B cell (primary cell): ENCODE measurements at regions not wholly inside any gene's neighbourhood (a gene's known extent, or its start where the extent isn't known, plus 50 kb on each side); places are given as distances from the start of the nearest gene placed in this dataset.

ENCODE experiments used
- ATAC-seq: fragments of 200-7000 bp; cut with Tn5 transposase; one replicate; pipeline ENCODE4 v1.10.0; 2021; ENCODE audit warnings: low read depth, mild to moderate bottlenecking, moderate number of reproducible peaks, moderate library complexity
- CTCF ChIA-PET: fragments of 350-600 bp; sonication (Branson Sonifier 250); formaldehyde crosslinking; loops from one replicate; lab custom pipeline; 2021; ENCODE audit warnings: antibody characterized with exemption, inconsistent platforms; lab: Charles Lee
- POLR2A ChIA-PET: fragments of 350-600 bp; sonication (Branson Sonifier 250); formaldehyde crosslinking; loops from one replicate; lab custom pipeline; 2021; ENCODE audit warnings: antibody characterized with exemption; lab: Charles Lee
- DNase-seq: peaks from one replicate; pipeline ENCODE4 v3.0.0; 2013
- H2AFZ ChIP-seq: 2 replicates; pipeline ENCODE4 v1.6.1; 2012; ENCODE audit warnings: mild to moderate bottlenecking, low read depth, low read length; ENCODE audit not compliant: insufficient read depth, poor library complexity, severe bottlenecking
- H3K27ac ChIP-seq, 2 donors: 1 replicate in 1 of 2; 2 replicates in 1 of 2; pipeline ENCODE4 v1.5.1; 2012 to 2013; ENCODE audit warnings: low read length in 2 of 2, mild to moderate bottlenecking in 2 of 2, moderate library complexity in 1 of 2
- H3K27me3 ChIP-seq, 4 experiments: fragments of 200-600 bp in 1 of 4; sonication (generic) in 1 of 4; replicated peaks in 1 of 4; 1 replicate in 2 of 4; 2 replicates in 2 of 4; pipeline versions ENCODE4 v1.6.1 to v1.7.0; 2013 to 2016; ENCODE audit warnings: low read length in 3 of 4, mild to moderate bottlenecking in 2 of 4, mixed read lengths in 1 of 4, moderate library complexity in 1 of 4; ENCODE audit not compliant: insufficient read depth in 4 of 4, control insufficient read depth in 3 of 4; ENCODE audit errors: control extremely low read depth in 1 of 4
- H3K36me3 ChIP-seq, 2 experiments: replicated peaks in 1 of 2; 1 replicate in 1 of 2; 2 replicates in 1 of 2; pipeline versions ENCODE4 v1.6.1 to v1.7.1; 2013; ENCODE audit warnings: low read length in 1 of 2; ENCODE audit not compliant: insufficient read depth in 2 of 2, control insufficient read depth in 1 of 2; ENCODE audit errors: control extremely low read depth in 1 of 2, extremely low read depth in 1 of 2
- H3K4me1 ChIP-seq, 2 donors: fragments of 200-600 bp in 1 of 2; sonication (generic) in 1 of 2; 1 replicate in 1 of 2; 2 replicates in 1 of 2; pipeline versions ENCODE4 v1.5.1 to v1.6.1; 2013 to 2017; ENCODE audit warnings: low read length in 2 of 2; ENCODE audit not compliant: control insufficient read depth in 2 of 2, insufficient read depth in 2 of 2
- H3K4me2 ChIP-seq: replicated peaks from 2 replicates; pipeline ENCODE3; 2012; ENCODE audit warnings: mild to moderate bottlenecking, low read depth, low read length; ENCODE audit not compliant: poor library complexity, severe bottlenecking
- H3K4me3 ChIP-seq, 5 experiments: fragments of 200-600 bp in 1 of 5; sonication (generic) in 1 of 5; 1 replicate in 3 of 5; 2 replicates in 2 of 5; pipeline versions ENCODE4 v1.5.1 to v1.7.0; 2011 to 2016; ENCODE audit warnings: low read length in 4 of 5, mild to moderate bottlenecking in 4 of 5, low read depth in 2 of 5, control low read depth in 1 of 5, moderate library complexity in 1 of 5; ENCODE audit not compliant: insufficient read depth in 1 of 5; ENCODE audit errors: control extremely low read depth in 1 of 5, extremely low read depth in 1 of 5
- H3K79me2 ChIP-seq: fragments of 200-600 bp; sonication (generic); one replicate; pipeline ENCODE4 v1.6.0; 2016; ENCODE audit warnings: low read length; ENCODE audit not compliant: control insufficient read depth, insufficient read depth
- H3K9ac ChIP-seq: fragments of 200-600 bp; sonication (generic); 2 replicates; pipeline ENCODE4 v1.6.1; 2017; ENCODE audit warnings: mild to moderate bottlenecking, low read length, moderate library complexity
- H3K9me3 ChIP-seq, 3 donors: one replicate each; pipeline versions ENCODE4 v1.6.1 to v1.7.1; 2013; ENCODE audit warnings: low read length in 2 of 3; ENCODE audit not compliant: control insufficient read depth in 2 of 3, insufficient read depth in 1 of 3; ENCODE audit errors: control extremely low read depth in 1 of 3
- H4K20me1 ChIP-seq: 2 replicates; pipeline ENCODE4 v1.6.0; 2012; ENCODE audit warnings: mild to moderate bottlenecking, low read length; ENCODE audit not compliant: insufficient read depth, control insufficient read depth, poor library complexity, severe bottlenecking
- H3K27ac Mint-ChIP-seq: one replicate; pipeline ENCODE4 v1.8.0; 2021; ENCODE audit warnings: mixed read lengths
- H3K27me3 Mint-ChIP-seq: one replicate; pipeline ENCODE4 v1.8.0; 2021; ENCODE audit warnings: mixed read lengths
- H3K4me1 Mint-ChIP-seq: one replicate; pipeline ENCODE4 v1.8.0; 2021; ENCODE audit warnings: mixed read lengths
- H3K4me3 Mint-ChIP-seq: one replicate; pipeline ENCODE4 v1.8.0; 2021; ENCODE audit warnings: mixed read lengths
- H3K9me3 Mint-ChIP-seq: one replicate; pipeline ENCODE4 v1.8.0; 2022; ENCODE audit warnings: mixed read lengths; ENCODE audit not compliant: insufficient read depth
- EZH2 ChIP-seq: IDR thresholded peaks from 2 replicates; pipeline ENCODE4 v1.6.1; 2012; ENCODE audit warnings: borderline replicate concordance, low read depth, mild to moderate bottlenecking, moderate library complexity, low read length; ENCODE audit not compliant: insufficient read depth, poor library complexity, severe bottlenecking
- WGBS: methylation state at CpG from one replicate; pipeline ENCODE4 v1.1.5; 2013; ENCODE audit warnings: missing lambda C conversion rate; ENCODE audit not compliant: insufficient coverage; 5-methylcytosine and 5-hydroxymethylcytosine counted together
- intact Hi-C: fragments of 100-400 bp; cut with micrococcal nuclease; formaldehyde crosslinking; loops from one replicate; pipeline ENCODE4 v1.10.0; 2022
- TF ChIP-seq, protein P1 (sequence below): fragments of 200-600 bp; IDR thresholded peaks from one replicate; pipeline ENCODE4 v1.8.0; 2022; ENCODE audit warnings: antibody characterized with exemption, mild to moderate bottlenecking

DNA sequence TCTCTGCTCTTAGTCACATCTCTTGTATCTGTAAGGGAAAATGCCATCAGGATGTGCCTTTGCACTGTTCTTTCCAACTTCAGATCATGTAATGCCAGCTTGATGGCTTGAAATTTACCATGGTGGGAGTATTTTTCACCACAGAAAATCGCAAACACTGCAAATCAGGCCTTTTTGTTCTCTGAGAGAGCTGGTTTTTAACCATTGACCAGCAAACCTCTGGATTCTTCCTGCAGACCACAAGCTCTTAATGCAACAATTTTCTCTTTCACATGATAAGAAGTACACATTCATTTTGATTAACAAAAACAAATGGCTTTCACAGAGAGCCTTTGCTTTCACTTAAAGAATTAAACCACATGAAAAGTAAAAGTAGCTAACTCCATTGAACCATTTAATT is 145.4 kb upstream of the NEBL start:
- Mint-ChIP-seq H3K27ac (no peak overlapping the region), H3K27me3 (peaks cover 6% of the 10 kb centered on the region), H3K4me3 (no peak overlapping the region), H3K4me1 (no peaks in the 10 kb centered on the region), H3K9me3 (peaks cover 2% of the 10 kb centered on the region)
- H3K27ac ChIP-seq, result no peak overlapping the region
- no peaks in the 10 kb centered on the region for H4K20me1 ChIP-seq
- POLR2A ChIA-PET, result no interaction called here
- no peak overlapping the region for H2AFZ ChIP-seq
- TF ChIP-seq, protein P1, sequence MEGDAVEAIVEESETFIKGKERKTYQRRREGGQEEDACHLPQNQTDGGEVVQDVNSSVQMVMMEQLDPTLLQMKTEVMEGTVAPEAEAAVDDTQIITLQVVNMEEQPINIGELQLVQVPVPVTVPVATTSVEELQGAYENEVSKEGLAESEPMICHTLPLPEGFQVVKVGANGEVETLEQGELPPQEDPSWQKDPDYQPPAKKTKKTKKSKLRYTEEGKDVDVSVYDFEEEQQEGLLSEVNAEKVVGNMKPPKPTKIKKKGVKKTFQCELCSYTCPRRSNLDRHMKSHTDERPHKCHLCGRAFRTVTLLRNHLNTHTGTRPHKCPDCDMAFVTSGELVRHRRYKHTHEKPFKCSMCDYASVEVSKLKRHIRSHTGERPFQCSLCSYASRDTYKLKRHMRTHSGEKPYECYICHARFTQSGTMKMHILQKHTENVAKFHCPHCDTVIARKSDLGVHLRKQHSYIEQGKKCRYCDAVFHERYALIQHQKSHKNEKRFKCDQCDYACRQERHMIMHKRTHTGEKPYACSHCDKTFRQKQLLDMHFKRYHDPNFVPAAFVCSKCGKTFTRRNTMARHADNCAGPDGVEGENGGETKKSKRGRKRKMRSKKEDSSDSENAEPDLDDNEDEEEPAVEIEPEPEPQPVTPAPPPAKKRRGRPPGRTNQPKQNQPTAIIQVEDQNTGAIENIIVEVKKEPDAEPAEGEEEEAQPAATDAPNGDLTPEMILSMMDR, result no peak
- no peak for TF ChIP-seq EZH2
- intact Hi-C loops, result no loop called here
- peaks cover 0 to 2% (median 0%) of the 10 kb centered on the region in 3 donors for H3K9me3 ChIP-seq
- DNase-seq, result no peak
- H3K27me3 ChIP-seq, result no peaks in the 10 kb centered on the region
- no peaks in the 10 kb centered on the region for H3K36me3 ChIP-seq
- no peak for ATAC-seq
- WGBS, result no CpG with 5 or more reads among the region's 1 CpG
- H3K79me2 ChIP-seq, result no peaks in the 10 kb centered on the region
- no peak overlapping the region for H3K4me2 ChIP-seq
- no peaks in the 10 kb centered on the region for H3K4me1 ChIP-seq
- no peak overlapping the region for H3K4me3 ChIP-seq
- no peak overlapping the region for H3K9ac ChIP-seq
- CTCF ChIA-PET, result no interaction called here

DNA sequence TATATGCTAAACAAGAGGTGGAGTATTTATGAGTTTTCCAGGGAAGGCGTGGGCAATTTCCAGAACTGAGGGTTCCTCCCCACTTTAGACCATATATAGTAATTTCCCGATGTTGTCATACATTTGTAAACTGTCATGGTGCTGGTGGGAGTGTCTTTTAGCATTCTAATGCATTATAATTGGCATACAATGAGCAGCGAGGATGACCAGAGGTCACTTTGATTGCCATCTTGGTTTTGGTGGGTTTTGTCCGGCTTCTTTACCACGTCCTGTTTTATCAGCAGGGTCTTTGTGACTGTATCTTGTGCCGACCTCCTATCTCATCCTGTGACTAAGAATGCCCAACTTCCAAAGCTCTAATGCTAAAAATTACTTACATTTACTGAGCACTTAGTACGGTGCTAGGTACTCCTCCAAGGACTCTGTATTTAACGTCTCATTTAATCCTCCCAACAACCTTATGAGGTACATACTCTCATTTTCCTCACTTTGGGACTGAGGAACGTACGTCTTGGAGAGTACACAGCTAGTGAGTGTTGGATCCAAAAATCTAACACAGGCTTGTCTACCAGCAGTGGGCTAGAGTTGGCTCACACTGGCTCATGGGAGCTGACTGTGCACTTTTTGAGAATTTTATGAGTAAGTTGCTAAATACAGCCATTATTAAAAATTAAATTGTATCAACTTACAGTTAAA is 144.8 kb upstream of the NEBL start:
- ChIA-PET CTCF (no interaction called here), POLR2A (no interaction called here)
- Histone ChIP-seq H3K4me2 (no peak overlapping the region), H3K9me3 (peaks cover 0 to 2% (median 0%) of the 10 kb centered on the region in 3 donors), H3K4me1 (no peaks in the 10 kb centered on the region), H3K9ac (no peak overlapping the region), H3K27ac (no peak overlapping the region), H3K79me2 (no peaks in the 10 kb centered on the region), H4K20me1 (no peaks in the 10 kb centered on the region), H3K27me3 (no peaks in the 10 kb centered on the region), H3K36me3 (no peaks in the 10 kb centered on the region), H2AFZ (no peak overlapping the region), H3K4me3 (no peak overlapping the region)
- no peak for ATAC-seq
- 96% methylated on average over 5 of the region's 10 CpGs for WGBS
- no peaks in the 10 kb centered on the region for H3K4me1 Mint-ChIP-seq
- no peak for TF ChIP-seq EZH2
- TF ChIP-seq, protein P1, result no peak
- no peak for DNase-seq
- no peak overlapping the region for H3K4me3 Mint-ChIP-seq
- intact Hi-C loops, result no loop called here
- H3K27ac Mint-ChIP-seq, result no peak overlapping the region
- peaks cover 6% of the 10 kb centered on the region for H3K27me3 Mint-ChIP-seq
- peaks cover 2% of the 10 kb centered on the region for H3K9me3 Mint-ChIP-seq
